ENCODE measurements at regions not wholly inside any gene's neighbourhood (a gene's known extent, or its start where the extent isn't known, plus 50 kb on each side); places are given as distances from the start of the nearest gene placed in this dataset.

DNA sequence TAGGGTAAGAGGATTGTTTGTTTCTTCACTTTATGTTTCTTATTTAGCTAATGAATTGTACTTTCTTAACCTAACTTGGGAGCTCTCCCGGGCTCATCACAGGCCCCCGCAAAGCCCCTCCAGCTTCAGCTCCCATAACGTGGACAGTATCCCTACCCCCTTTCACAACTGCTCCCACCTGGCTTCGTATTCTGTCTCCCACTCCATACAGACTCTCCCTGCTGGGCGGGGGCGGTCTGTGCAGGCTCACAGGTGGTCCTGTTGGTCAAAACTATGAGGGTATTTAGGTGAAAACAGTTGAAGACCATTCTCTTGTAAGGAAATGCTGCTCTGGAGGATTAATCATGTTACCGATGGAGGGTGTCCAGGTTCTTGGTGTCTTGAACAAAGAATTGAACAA lies 805.3 kb downstream of the SEMA5A start:
- H3K4me1 ChIP-seq (ENCODE audit: low read depth): no peaks in the 10 kb centered on the region
- H3K4me3 ChIP-seq: no peak overlapping the region
- TF ChIP-seq, protein P1, sequence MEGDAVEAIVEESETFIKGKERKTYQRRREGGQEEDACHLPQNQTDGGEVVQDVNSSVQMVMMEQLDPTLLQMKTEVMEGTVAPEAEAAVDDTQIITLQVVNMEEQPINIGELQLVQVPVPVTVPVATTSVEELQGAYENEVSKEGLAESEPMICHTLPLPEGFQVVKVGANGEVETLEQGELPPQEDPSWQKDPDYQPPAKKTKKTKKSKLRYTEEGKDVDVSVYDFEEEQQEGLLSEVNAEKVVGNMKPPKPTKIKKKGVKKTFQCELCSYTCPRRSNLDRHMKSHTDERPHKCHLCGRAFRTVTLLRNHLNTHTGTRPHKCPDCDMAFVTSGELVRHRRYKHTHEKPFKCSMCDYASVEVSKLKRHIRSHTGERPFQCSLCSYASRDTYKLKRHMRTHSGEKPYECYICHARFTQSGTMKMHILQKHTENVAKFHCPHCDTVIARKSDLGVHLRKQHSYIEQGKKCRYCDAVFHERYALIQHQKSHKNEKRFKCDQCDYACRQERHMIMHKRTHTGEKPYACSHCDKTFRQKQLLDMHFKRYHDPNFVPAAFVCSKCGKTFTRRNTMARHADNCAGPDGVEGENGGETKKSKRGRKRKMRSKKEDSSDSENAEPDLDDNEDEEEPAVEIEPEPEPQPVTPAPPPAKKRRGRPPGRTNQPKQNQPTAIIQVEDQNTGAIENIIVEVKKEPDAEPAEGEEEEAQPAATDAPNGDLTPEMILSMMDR (IDR thresholded peaks at IDR 0.05): no peak
- ATAC-seq (no peak), DNase-seq (no peak)
- no peaks in the 10 kb centered on the region for H3K36me3 ChIP-seq (ENCODE audit: low read depth)
- H3K9me3 ChIP-seq: no peaks in the 10 kb centered on the region
- intact Hi-C loops (cut with DNase I, micrococcal nuclease): no loop called here

DNA sequence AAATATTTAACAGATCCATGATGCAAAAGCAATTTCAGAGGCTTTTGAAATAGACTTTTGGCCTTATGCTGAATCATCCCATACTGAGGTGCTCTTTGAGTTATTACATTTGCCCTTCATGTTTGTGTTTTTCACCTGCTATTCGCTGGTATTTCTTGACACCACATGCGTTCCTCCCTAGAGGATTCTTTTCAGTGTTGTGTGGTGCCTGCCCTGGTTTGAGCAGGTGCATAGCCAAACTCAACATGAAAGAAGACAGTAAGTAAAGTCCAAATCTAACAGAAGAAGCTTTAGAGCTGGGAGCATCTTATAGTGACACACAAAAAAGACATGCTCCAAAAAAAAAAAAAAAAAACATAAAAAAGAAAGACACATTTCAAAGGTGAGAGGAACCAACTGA lies 796.3 kb downstream of the SEMA5A start:
- DNase-seq (no peak), ATAC-seq (no peak)
- Histone ChIP-seq H3K9me3 (no peaks in the 10 kb centered on the region), H3K36me3 (ENCODE audit: low read depth) (no peaks in the 10 kb centered on the region), H3K4me3 (no peak overlapping the region), H3K4me1 (ENCODE audit: low read depth) (no peaks in the 10 kb centered on the region)
- TF ChIP-seq, protein P1 (IDR thresholded peaks at IDR 0.05): no peak
- intact Hi-C loops (cut with DNase I, micrococcal nuclease): no loop called here

DNA sequence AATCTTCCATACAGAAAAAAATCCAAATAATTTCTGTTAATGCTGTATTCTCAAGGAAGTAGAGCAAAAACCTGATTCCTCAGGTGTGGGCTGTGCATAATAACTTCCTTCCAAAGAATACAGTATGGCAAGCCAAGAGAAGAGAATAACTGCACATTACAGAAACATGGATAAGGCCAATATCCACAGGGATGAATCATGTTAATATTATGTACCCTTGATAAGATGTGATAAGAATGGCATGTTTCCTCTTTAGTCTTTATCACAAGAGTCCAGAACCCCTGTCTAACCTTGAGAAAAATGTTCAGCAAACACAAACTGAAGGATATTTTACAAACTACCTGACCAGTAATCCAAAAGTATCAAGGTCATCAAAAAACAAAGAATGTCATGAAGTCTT lies 795.8 kb downstream of the SEMA5A start:
- TF ChIP-seq, protein P1 (IDR thresholded peaks at IDR 0.05): no peak
- Histone ChIP-seq H3K4me1 (ENCODE audit: low read depth) (no peaks in the 10 kb centered on the region), H3K36me3 (ENCODE audit: low read depth) (no peaks in the 10 kb centered on the region), H3K4me3 (no peak overlapping the region), H3K9me3 (no peaks in the 10 kb centered on the region)
- ATAC-seq: no peak
- no peak for DNase-seq
- intact Hi-C loops (cut with DNase I, micrococcal nuclease): no loop called here

DNA sequence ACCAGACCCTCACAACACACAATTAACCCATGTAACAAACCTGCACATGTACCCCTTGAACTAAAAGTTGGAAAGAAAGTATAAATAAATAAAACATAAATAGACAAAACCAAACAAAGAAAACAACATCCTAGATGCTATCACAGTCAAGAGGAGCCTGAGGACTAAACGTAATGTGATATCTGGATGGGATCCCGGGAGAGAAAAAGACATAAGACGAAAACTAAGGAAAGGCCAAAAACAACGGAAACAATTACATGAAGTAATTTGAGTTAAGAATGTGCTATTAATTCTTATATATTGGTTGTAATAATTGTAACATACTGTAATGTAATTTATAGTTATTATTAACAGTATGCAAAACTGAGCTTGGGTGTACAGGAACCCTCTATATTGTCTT lies 793.9 kb downstream of the SEMA5A start:
- intact Hi-C loops (cut with DNase I, micrococcal nuclease): no loop called here
- Histone ChIP-seq H3K9me3 (no peaks in the 10 kb centered on the region), H3K4me1 (ENCODE audit: low read depth) (no peaks in the 10 kb centered on the region), H3K36me3 (ENCODE audit: low read depth) (no peaks in the 10 kb centered on the region), H3K4me3 (no peak overlapping the region)
- TF ChIP-seq, protein P1 (IDR thresholded peaks at IDR 0.05): no peak
- no peak for ATAC-seq
- DNase-seq: no peak

DNA sequence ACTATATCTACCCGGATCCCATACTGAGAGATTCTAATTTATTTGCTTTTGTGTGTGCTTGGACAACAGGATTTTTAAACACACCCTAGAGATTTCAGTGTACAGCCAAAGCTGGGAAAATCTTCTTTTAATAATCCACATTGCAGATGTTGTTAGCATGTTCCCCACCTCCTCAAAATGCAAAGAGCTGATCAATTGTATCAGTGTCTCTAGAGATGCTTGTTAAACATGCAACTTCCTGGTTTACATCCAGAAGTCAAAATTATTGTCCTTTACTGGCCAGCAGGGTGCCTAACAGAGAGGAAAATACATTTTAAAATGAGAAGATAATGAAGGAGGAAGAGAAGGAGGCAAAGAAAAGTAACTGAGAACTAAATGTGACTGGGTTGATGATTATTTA lies 793.3 kb downstream of the SEMA5A start:
- Histone ChIP-seq H3K36me3 (ENCODE audit: low read depth) (no peaks in the 10 kb centered on the region), H3K4me3 (no peak overlapping the region), H3K9me3 (no peaks in the 10 kb centered on the region), H3K4me1 (ENCODE audit: low read depth) (no peaks in the 10 kb centered on the region)
- ATAC-seq (no peak), DNase-seq (no peak)
- TF ChIP-seq, protein P1 (IDR thresholded peaks at IDR 0.05): no peak
- intact Hi-C loops (cut with DNase I, micrococcal nuclease): no loop called here

DNA sequence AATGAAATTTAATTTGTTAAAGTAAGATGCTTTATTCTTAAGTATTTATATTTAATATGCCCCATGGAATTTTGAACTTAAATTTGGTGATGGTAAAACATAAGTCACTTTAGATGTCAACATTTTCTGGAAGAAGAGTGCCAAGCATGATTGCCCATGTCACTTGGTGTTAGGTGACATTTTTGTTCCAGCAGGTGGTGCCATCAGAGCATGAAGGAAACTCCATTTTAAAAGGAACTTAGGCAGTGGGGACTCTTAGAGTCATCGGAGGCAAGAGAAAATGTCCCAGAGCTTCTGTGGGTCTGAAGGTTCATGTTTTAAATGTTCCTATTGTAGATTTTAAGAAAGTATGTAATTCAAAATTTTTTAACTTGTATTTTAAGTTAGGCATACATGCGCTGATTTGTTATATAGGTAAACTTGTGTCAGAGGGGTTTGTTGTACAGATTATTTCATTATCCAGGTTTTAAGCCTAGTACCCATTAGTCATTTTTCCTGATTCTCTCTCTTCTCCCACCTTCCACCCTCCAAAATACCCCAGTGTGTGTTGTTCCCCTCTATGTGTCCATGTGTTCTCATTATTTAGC lies 789.3 kb downstream of the SEMA5A start:
- Histone ChIP-seq H3K4me1 (ENCODE audit: low read depth) (no peaks in the 10 kb centered on the region), H3K9me3 (peaks cover 4% of the 10 kb centered on the region), H3K4me3 (no peak overlapping the region), H3K36me3 (ENCODE audit: low read depth) (no peaks in the 10 kb centered on the region)
- intact Hi-C loops (cut with DNase I, micrococcal nuclease): no loop called here
- TF ChIP-seq, protein P1 (IDR thresholded peaks at IDR 0.05): no peak
- DNase-seq (peak in 1 of 3 donors; percentile 60), ATAC-seq (no peak)

Data from mucosa of descending colon (tissue), 3 donors.